Epithelial cell of proximal tubule (primary cell): ENCODE measurements at regions not wholly inside any gene's neighbourhood (a gene's known extent, or its start where the extent isn't known, plus 50 kb on each side); places are given as distances from the start of the nearest gene placed in this dataset.

Experiments
- DNase-seq: peaks from one replicate; pipeline ENCODE4 v3.0.0-alpha.2; 2011; ENCODE audit warnings: low read depth
- H3K4me3 ChIP-seq: 2 replicates; pipeline ENCODE4 v1.5.1; 2011; ENCODE audit warnings: low read depth, mild to moderate bottlenecking, low read length
- CTCF ChIP-seq: conservative IDR thresholded peaks from 2 replicates; pipeline ENCODE4 v1.5.1; 2012; ENCODE audit warnings: low read depth, mild to moderate bottlenecking, low read length

DNA sequence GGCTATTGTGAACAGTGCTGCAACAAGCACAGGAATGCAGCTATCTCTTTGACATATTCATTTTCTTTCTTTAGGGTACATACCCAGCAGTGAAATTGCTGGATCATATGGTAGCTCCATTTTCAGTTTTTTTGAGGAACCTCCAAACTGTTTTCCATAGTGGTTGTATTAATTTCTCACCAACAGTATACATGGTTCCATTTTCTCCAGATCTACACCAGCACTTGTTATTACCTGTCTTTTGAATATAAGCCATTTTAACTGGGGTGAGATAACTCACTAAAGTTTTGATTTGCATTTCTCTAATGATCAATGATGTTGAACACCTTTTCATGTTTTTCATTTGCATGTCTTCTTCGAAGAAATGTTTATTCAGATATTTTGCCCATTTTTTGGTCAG is 241.1 kb upstream of the AGTR2 start:
- no peak for DNase-seq
- no peak overlapping the region for H3K4me3 ChIP-seq
- TF ChIP-seq CTCF: no peak

GRCh38 chrX:115936008-115936407 is 234.5 kb upstream of the AGTR2 start:
- no peak for TF ChIP-seq CTCF
- H3K4me3 ChIP-seq: no peak overlapping the region

GRCh38 chrX:115939070-115939469 is 231.5 kb upstream of the AGTR2 start:
- DNase-seq: no peak
- no peak overlapping the region for H3K4me3 ChIP-seq
- no peak for TF ChIP-seq CTCF

More at GRCh38 chrX:115936008-115936407, 234.5 kb upstream of the AGTR2 start:
- DNase-seq: no peak

DNA sequence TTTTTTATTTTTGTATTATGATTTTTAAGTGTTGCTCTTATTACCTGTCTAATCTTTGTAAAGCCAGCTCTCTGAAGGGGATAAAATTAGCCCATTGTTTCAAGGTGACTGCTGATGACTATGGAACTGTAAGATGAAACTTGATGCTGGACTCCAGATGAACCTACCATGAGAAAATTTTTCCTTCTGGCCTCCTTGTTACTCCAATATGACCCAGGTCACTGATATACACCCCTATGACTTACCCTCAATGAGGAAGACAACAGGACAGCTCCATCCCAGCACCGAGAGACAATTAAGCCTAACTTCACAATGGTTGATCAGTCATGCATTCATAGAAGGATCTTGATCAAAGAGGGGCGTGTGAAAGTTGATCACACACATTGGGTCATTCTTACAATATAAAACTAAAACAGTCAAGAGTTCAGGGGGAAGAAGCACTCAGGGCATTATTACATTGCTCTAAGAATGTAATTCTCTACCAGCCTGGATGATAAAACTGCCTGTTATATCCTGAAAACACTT is 230.8 kb upstream of the AGTR2 start:
- TF ChIP-seq CTCF: no peak
- H3K4me3 ChIP-seq: no peak overlapping the region
- no peak for DNase-seq

GRCh38 chrX:115940348-115940747 is 230.2 kb upstream of the AGTR2 start:
- DNase-seq: no peak
- H3K4me3 ChIP-seq: no peak overlapping the region
- TF ChIP-seq CTCF: peak; percentile 18

GRCh38 chrX:115940888-115941332 is 229.6 kb upstream of the AGTR2 start:
- DNase-seq: no peak
- no peak overlapping the region for H3K4me3 ChIP-seq
- peak; percentile 46 for TF ChIP-seq CTCF

- DNase-seq: no peak
- H3K4me3 ChIP-seq: no peak overlapping the region
- no peak for TF ChIP-seq CTCF
Measured at GRCh38 chrX:115941388-115941787, 229.2 kb upstream of the AGTR2 start.
